GM13977 (cell line): ENCODE measurements at regions not wholly inside any gene's neighbourhood (a gene's known extent, or its start where the extent isn't known, plus 50 kb on each side); places are given as distances from the start of the nearest gene placed in this dataset.

ENCODE experiments used
- DNase-seq: peaks from one replicate; pipeline ENCODE4 v3.0.0; 2012; ENCODE audit warnings: low spot score
- in situ Hi-C: fragments of 300-500 bp; cut with MboI; formaldehyde crosslinking; loops from one replicate; pipeline ENCODE4 v1.12.0; 2022; ENCODE audit warnings: low sequenced_read_pairs, low pct_unique_long_range_greater_than_20kb, mixed read lengths, inconsistent platforms; ENCODE audit not compliant: unreplicated experiment
- TF ChIP-seq, protein P1 (sequence below): IDR thresholded peaks from 2 replicates; pipeline ENCODE4 v1.5.1; 2012; ENCODE audit warnings: mild to moderate bottlenecking, control low read depth; ENCODE audit not compliant: insufficient read depth; ENCODE audit errors: extremely low read depth, missing control alignments

DNA sequence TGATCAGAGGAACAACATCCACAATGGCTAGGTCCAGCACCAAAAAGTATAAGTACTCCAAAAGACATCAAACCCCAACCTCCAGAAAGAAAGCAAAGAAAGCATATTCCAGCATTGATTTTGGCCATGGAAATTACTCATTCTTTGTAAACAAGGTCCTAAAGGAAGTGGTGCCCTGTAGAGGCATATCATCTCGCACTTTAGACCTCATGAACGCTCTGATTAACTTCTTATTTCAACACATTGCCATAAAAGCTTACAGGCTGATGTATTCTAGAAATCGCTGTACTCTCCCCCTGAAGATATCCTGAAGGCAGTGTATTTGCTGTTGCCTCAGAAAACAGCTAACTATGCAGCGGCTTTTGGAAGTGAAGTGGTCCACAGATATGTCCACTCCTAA is 82.7 kb upstream of the TNPO1 start:
- no peak for DNase-seq
- TF ChIP-seq, protein P1, sequence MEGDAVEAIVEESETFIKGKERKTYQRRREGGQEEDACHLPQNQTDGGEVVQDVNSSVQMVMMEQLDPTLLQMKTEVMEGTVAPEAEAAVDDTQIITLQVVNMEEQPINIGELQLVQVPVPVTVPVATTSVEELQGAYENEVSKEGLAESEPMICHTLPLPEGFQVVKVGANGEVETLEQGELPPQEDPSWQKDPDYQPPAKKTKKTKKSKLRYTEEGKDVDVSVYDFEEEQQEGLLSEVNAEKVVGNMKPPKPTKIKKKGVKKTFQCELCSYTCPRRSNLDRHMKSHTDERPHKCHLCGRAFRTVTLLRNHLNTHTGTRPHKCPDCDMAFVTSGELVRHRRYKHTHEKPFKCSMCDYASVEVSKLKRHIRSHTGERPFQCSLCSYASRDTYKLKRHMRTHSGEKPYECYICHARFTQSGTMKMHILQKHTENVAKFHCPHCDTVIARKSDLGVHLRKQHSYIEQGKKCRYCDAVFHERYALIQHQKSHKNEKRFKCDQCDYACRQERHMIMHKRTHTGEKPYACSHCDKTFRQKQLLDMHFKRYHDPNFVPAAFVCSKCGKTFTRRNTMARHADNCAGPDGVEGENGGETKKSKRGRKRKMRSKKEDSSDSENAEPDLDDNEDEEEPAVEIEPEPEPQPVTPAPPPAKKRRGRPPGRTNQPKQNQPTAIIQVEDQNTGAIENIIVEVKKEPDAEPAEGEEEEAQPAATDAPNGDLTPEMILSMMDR: no peak
- in situ Hi-C loops: no loop called here

DNA sequence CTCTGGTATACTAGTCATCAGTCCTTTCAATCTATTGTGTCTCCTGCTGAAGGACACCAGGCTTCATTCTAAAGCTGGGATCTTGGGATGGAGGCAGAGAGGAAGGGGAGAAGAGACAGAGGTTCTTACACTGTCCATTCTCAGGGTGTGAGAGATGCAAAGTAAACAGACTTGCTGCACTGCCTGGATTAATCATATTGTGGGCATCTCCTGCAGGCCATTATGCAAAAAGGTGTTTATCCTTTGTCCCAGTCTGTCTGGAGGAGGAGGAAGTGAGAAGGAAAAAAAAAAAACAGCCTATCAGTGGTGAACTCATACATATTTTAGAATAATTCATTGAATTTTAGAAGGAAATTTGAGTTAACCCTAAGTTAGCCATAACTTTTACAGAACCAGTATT is 92.9 kb upstream of the TNPO1 start:
- in situ Hi-C loops: no loop called here
- TF ChIP-seq, protein P1: no peak
- DNase-seq: no peak

DNA sequence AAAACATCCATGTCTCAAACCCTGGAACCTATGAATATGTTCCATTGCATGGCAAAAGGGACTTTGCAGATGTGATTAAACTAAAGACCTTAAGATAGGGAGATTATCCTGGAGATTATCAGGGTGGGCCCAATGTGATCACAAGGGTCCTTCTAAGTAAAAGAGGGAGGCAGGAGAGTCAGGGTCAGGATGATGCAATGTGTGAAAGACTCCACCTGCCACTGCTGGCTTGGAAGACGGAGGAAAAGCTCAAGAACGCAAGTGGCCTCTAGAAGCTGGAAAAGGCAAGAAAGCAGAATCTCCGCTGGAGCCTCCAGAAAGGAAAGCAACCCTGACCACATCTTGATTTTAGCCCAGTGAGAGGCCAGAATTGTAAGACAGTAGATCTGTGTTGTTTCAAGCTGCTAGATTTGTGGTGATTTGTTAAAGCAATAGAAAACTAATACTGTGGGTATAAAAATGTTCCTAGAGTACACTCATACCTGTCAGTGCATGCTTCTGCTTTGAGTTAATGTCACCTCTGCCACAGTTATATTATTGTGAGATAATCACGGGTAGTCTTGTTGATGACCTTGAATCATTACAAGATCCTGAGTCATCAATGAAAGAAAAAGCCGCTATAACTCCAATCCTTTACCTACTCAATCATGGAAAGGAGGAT is 93.5 kb upstream of the TNPO1 start:
- TF ChIP-seq, protein P1: no peak
- in situ Hi-C loops: no loop called here
- DNase-seq: no peak

DNA sequence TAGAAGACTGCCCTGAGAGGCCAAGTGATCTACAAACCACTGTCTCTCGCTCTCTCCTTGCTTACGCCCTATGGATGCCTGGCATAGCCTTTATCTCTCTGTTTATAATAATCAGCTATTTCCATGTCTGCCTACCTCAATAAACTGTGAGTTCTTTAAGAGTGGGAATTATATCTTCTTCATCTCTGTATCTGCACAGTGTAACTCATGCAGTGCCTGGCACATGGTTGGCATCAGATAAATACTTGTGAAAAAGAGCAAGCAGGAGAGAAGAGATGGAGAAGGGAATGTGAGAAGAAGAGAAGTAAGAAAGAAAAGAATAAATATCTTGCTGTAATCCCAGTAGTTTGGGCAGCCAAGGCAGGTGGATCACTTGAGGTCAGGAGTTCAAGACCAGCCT is 94.6 kb upstream of the TNPO1 start:
- no peak for DNase-seq
- TF ChIP-seq, protein P1: no peak
- in situ Hi-C loops: no loop called here

DNA sequence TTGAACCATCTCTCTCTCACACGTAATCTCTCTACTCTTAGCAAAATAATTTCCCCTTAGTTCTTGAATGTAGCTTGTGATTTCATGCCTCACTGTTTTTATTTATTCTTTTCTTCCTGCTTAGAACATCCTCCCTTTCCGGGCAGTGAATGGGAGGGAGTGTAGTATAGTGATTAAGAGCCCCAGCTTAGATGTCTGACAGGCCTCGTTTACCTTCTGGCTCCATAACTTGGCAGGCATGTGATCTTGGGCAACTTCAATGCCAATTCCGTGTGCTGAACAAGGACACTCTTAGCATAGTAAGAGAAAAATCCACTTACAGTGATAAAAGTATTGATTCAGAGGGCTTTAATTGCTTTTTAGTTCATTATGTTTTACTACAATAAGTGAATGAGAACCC is 96.3 kb upstream of the TNPO1 start:
- no peak for DNase-seq
- in situ Hi-C loops: no loop called here
- TF ChIP-seq, protein P1: no peak

DNA sequence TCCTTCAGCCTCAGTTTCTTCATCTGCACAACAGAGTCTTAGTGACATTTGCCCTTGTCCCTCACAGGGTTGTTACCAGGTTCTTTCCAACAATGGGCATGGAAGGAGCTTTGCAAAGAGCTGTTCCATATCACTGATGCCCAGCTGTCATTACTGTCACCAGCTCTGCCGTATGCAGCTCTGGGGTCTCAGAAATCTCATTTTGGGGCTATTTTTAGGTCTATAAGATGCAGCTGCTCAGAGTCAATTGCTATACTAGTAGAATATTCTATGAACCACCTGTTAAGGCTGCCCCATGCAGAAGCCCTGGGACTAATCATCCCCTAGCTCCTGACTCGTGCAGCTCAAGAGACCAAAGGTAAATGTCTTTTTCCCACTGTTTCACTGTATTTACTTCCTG is 105.1 kb upstream of the TNPO1 start:
- in situ Hi-C loops: no loop called here

More for the DNA sequence above, 105.1 kb upstream of the TNPO1 start:
- TF ChIP-seq, protein P1: no peak
- no peak for DNase-seq
